Vagina (tissue), 2 donors: ENCODE measurements at regions not wholly inside any gene's neighbourhood (a gene's known extent, or its start where the extent isn't known, plus 50 kb on each side); places are given as distances from the start of the nearest gene placed in this dataset.

Source experiments
- POLR2A ChIP-seq, 2 donors: fragments of 450-650 bp; IDR thresholded peaks; one replicate each; pipeline ENCODE4 v1.6.1; 2017; ENCODE audit warnings: antibody characterized with exemption in 2 of 2, mild to moderate bottlenecking in 2 of 2, moderate library complexity in 2 of 2
- POLR2AphosphoS5 ChIP-seq, 2 donors: sonication (generic); formaldehyde crosslinking; IDR thresholded peaks; one replicate each; pipeline ENCODE4 v1.9.0; 2017; ENCODE audit warnings: antibody characterized with exemption in 2 of 2, mild to moderate bottlenecking in 2 of 2, low read depth in 1 of 2; ENCODE audit not compliant: insufficient read depth in 1 of 2
- TF ChIP-seq, protein P1 (sequence below), 3 experiments: fragments of 450-650 bp in 2 of 3; fragments of 200-600 bp in 1 of 3; sonication (generic) in 1 of 3; IDR thresholded peaks; one replicate each; pipeline ENCODE4 v1.5.1; 2017 to 2019; ENCODE audit warnings: antibody characterized with exemption in 3 of 3, mild to moderate bottlenecking in 2 of 3, moderate library complexity in 2 of 3

DNA sequence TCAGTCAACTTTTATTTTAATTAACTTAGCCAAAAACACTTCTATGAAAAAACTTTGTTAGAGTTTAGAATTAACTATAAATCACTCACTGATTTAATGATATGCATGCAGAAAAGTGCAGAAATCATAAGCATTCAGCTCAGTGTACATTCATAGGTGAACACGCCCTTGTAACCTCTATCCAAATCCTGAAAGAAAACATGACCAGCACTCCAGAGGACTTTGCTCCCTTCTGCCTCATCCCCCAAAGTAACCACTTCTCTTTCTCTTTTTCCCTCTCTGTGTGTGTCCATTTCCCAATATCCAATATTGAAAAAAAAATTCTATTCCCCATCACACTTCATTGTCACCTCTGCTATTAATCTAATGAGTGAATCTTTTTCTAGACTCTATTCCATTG lies 197.1 kb upstream of the FAR2 start:
- TF ChIP-seq, protein P1, sequence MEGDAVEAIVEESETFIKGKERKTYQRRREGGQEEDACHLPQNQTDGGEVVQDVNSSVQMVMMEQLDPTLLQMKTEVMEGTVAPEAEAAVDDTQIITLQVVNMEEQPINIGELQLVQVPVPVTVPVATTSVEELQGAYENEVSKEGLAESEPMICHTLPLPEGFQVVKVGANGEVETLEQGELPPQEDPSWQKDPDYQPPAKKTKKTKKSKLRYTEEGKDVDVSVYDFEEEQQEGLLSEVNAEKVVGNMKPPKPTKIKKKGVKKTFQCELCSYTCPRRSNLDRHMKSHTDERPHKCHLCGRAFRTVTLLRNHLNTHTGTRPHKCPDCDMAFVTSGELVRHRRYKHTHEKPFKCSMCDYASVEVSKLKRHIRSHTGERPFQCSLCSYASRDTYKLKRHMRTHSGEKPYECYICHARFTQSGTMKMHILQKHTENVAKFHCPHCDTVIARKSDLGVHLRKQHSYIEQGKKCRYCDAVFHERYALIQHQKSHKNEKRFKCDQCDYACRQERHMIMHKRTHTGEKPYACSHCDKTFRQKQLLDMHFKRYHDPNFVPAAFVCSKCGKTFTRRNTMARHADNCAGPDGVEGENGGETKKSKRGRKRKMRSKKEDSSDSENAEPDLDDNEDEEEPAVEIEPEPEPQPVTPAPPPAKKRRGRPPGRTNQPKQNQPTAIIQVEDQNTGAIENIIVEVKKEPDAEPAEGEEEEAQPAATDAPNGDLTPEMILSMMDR (IDR thresholded peaks at IDR 0.05): no peak
- TF ChIP-seq POLR2A (IDR thresholded peaks at IDR 0.05): no peak
- no peak for TF ChIP-seq POLR2AphosphoS5 (IDR thresholded peaks at IDR 0.05; ENCODE audit: insufficient read depth in 1 of 2, low read depth in 1 of 2)
